Lung (tissue), 11 donors: ENCODE measurements at regions not wholly inside any gene's neighbourhood (a gene's known extent, or its start where the extent isn't known, plus 50 kb on each side); places are given as distances from the start of the nearest gene placed in this dataset.

ENCODE experiments used
- ATAC-seq: fragments of 200-7000 bp; cut with Tn5 transposase; one replicate; pipeline ENCODE4 v1.9.1; 2020; ENCODE audit warnings: moderate number of reproducible peaks; ENCODE audit not compliant: insufficient read depth, low FRiP score
- DNase-seq, 3 donors: peaks; one replicate each; pipeline ENCODE4 v3.0.0-alpha.2; 2013 to 2017
- H3K27ac ChIP-seq, 2 donors: one replicate each; pipeline ENCODE4 v1.5.1; 2013; ENCODE audit warnings: mild to moderate bottlenecking in 2 of 2, moderate library complexity in 2 of 2, control low read depth in 1 of 2, inconsistent platforms in 1 of 2, low read depth in 1 of 2, low read length in 1 of 2
- H3K27me3 ChIP-seq, 3 donors: one replicate each; pipeline ENCODE4 v1.5.1; 2013; ENCODE audit warnings: low read length in 2 of 3; ENCODE audit not compliant: control insufficient read depth in 3 of 3, insufficient read depth in 3 of 3
- H3K36me3 ChIP-seq, 4 donors: one replicate each; pipeline ENCODE4 v1.5.1; 2013; ENCODE audit warnings: low read length in 4 of 4, mild to moderate bottlenecking in 1 of 4, moderate library complexity in 1 of 4; ENCODE audit not compliant: control insufficient read depth in 4 of 4, insufficient read depth in 4 of 4
- H3K4me1 ChIP-seq, 5 donors: one replicate each; pipeline ENCODE4 v1.5.1; 2013; ENCODE audit warnings: low read length in 5 of 5, mild to moderate bottlenecking in 2 of 5, moderate library complexity in 1 of 5; ENCODE audit not compliant: control insufficient read depth in 5 of 5, insufficient read depth in 5 of 5
- H3K4me3 ChIP-seq: one replicate; pipeline ENCODE4 v1.5.1; 2013; ENCODE audit warnings: mild to moderate bottlenecking, control low read depth, moderate library complexity
- H3K9ac ChIP-seq, 2 donors: one replicate each; pipeline ENCODE4 v1.5.1; 2013; ENCODE audit warnings: low read length in 2 of 2, control low read depth in 1 of 2; ENCODE audit not compliant: insufficient read depth in 1 of 2
- H3K9me3 ChIP-seq, 4 donors: one replicate each; pipeline ENCODE4 v1.5.1; 2013; ENCODE audit warnings: low read length in 3 of 4, mild to moderate bottlenecking in 1 of 4, moderate library complexity in 1 of 4; ENCODE audit not compliant: control insufficient read depth in 4 of 4, insufficient read depth in 3 of 4
- CTCF ChIP-seq: IDR thresholded peaks from 2 replicates; pipeline ENCODE4 v1.5.1; 2012; ENCODE audit warnings: mild to moderate bottlenecking; ENCODE audit errors: control extremely low read depth, extremely low read depth
- WGBS, 2 donors: extraction: QIAGEN DNeasy Blood & Tissue Kit; methylation state at CpG; one replicate each; pipeline ENCODE4 v1.1.7; 2013; 5-methylcytosine and 5-hydroxymethylcytosine counted together
- donor health status: control.
- donor health status: control.
- donor health status: Bipolar disorder and iron deficiency.
- donor health status: healthy.
- donor health status: DM: yes; HTN: yes; CAD: no.

- no peak overlapping the region for H3K4me3 ChIP-seq
- WGBS, 2 donors, result 85 to 88% methylated on average over 7 of the region's 7 CpGs
- DNase-seq (no peak), ATAC-seq (no peak)
- H3K27me3 ChIP-seq, result no peaks in the 10 kb centered on the region
- no peaks in the 10 kb centered on the region for H3K36me3 ChIP-seq
- H3K4me1 ChIP-seq, result no peaks in the 10 kb centered on the region
- no peaks in the 10 kb centered on the region for H3K9me3 ChIP-seq
- no peak overlapping the region for H3K9ac ChIP-seq
- TF ChIP-seq CTCF, result no peak
- no peak overlapping the region for H3K27ac ChIP-seq
These were observed 90.5 kb upstream of the CDH10 start for GRCh38 chr5:24735284-24735683.

- Histone ChIP-seq H3K27me3 (no peaks in the 10 kb centered on the region), H3K4me3 (no peak overlapping the region), H3K36me3 (no peaks in the 10 kb centered on the region), H3K9me3 (no peaks in the 10 kb centered on the region), H3K27ac (no peak overlapping the region), H3K9ac (no peak overlapping the region), H3K4me1 (no peaks in the 10 kb centered on the region)
- DNase-seq, result no peak
- TF ChIP-seq CTCF, result no peak
- 76 to 79% methylated on average over 5 of the region's 5 CpGs for WGBS, 2 donors
- no peak for ATAC-seq
These were observed 87.4 kb upstream of the CDH10 start for GRCh38 chr5:24732184-24732583.

- no peaks in the 10 kb centered on the region for H3K36me3 ChIP-seq
- no peak for ATAC-seq
- WGBS, 2 donors, result 92 to 98% methylated on average over 3 of the region's 3 CpGs
These were observed 76.0 kb upstream of the CDH10 start for GRCh38 chr5:24720743-24721142.

More at GRCh38 chr5:24720743-24721142, 76.0 kb upstream of the CDH10 start:
- Histone ChIP-seq H3K9me3 (peaks cover 0 to 2% (median 0%) of the 10 kb centered on the region in 4 donors), H3K27ac (no peak overlapping the region), H3K27me3 (no peaks in the 10 kb centered on the region), H3K4me3 (no peak overlapping the region), H3K9ac (no peak overlapping the region), H3K4me1 (no peaks in the 10 kb centered on the region)
- no peak for DNase-seq
- TF ChIP-seq CTCF, result no peak
